ENCODE measurements at regions not wholly inside any gene's neighbourhood (a gene's known extent, or its start where the extent isn't known, plus 50 kb on each side); places are given as distances from the start of the nearest gene placed in this dataset.
A peak's percentile ranks its signal among the peaks of the same experiment; 100 is the strongest.

GRCh38 chr6:25173951-25174474 is 105.2 kb upstream of the CARMIL1 start:
- peak; percentile 68 for DNase-seq (ENCODE audit: low spot score)
- Histone ChIP-seq H2AFZ (no peak overlapping the region), H3K27me3 (no peaks in the 10 kb centered on the region), H3K4me1 (ENCODE audit: insufficient read depth) (peaks cover 24% of the 10 kb centered on the region), H3K27ac (peak overlapping the region; percentile 83), H4K20me1 (ENCODE audit: insufficient read depth, poor library complexity, severe bottlenecking) (no peaks in the 10 kb centered on the region), H3K9me2 (replicated peaks; ENCODE audit: insufficient read depth) (no peaks in the 10 kb centered on the region), H3K36me3 (replicated peaks; ENCODE audit: insufficient read depth, low read depth) (no peaks in the 10 kb centered on the region), H3K9me3 (ENCODE audit: low read depth) (no peaks in the 10 kb centered on the region), H3K4me3 (no peak overlapping the region), H3K4me2 (no peak overlapping the region), H3K79me2 (no peaks in the 10 kb centered on the region)
- 61% methylated on average over 4 of the region's 4 CpGs for WGBS (ENCODE audit: low lambda C conversion rate, missing lambda C conversion rate)
- TF ChIP-seq CTCF (IDR thresholded peaks at IDR 0.05; ENCODE audit: poor library complexity) (no peak), EZH2phosphoT487 (IDR thresholded peaks at IDR 0.05; ENCODE audit: low read depth, severe bottlenecking, unreplicated experiment) (no peak), EZH2 (IDR thresholded peaks at IDR 0.05; ENCODE audit: borderline replicate concordance) (no peak)

GRCh38 chr6:25174678-25175077 is 104.5 kb upstream of the CARMIL1 start:
- H3K9me3 ChIP-seq (ENCODE audit: low read depth), result no peaks in the 10 kb centered on the region
- H3K4me2 ChIP-seq, result no peak overlapping the region
- WGBS (ENCODE audit: low lambda C conversion rate, missing lambda C conversion rate), result 92% methylated on average over 6 of the region's 6 CpGs
- H3K27ac ChIP-seq, result peak overlapping the region; percentile 83
- H2AFZ ChIP-seq, result no peak overlapping the region
- H3K9me2 ChIP-seq (replicated peaks; ENCODE audit: insufficient read depth), result no peaks in the 10 kb centered on the region
- TF ChIP-seq EZH2phosphoT487 (IDR thresholded peaks at IDR 0.05; ENCODE audit: low read depth, severe bottlenecking, unreplicated experiment) (no peak), CTCF (IDR thresholded peaks at IDR 0.05; ENCODE audit: poor library complexity) (no peak), EZH2 (IDR thresholded peaks at IDR 0.05; ENCODE audit: borderline replicate concordance) (no peak)
- no peaks in the 10 kb centered on the region for H3K27me3 ChIP-seq
- no peaks in the 10 kb centered on the region for H3K36me3 ChIP-seq (replicated peaks; ENCODE audit: insufficient read depth, low read depth)
- DNase-seq (ENCODE audit: low spot score), result no peak
- no peaks in the 10 kb centered on the region for H3K79me2 ChIP-seq
- no peaks in the 10 kb centered on the region for H4K20me1 ChIP-seq (ENCODE audit: insufficient read depth, poor library complexity, severe bottlenecking)
- no peak overlapping the region for H3K4me3 ChIP-seq
- H3K4me1 ChIP-seq (ENCODE audit: insufficient read depth), result peaks cover 25% of the 10 kb centered on the region

- no peaks in the 10 kb centered on the region for H3K9me3 ChIP-seq (ENCODE audit: low read depth)
- H4K20me1 ChIP-seq (ENCODE audit: insufficient read depth, poor library complexity, severe bottlenecking), result no peaks in the 10 kb centered on the region
- no peaks in the 10 kb centered on the region for H3K79me2 ChIP-seq
- no peak overlapping the region for H2AFZ ChIP-seq
- TF ChIP-seq EZH2phosphoT487 (IDR thresholded peaks at IDR 0.05; ENCODE audit: low read depth, severe bottlenecking, unreplicated experiment), result no peak
- no peak for TF ChIP-seq EZH2 (IDR thresholded peaks at IDR 0.05; ENCODE audit: borderline replicate concordance)
- TF ChIP-seq CTCF (IDR thresholded peaks at IDR 0.05; ENCODE audit: poor library complexity), result no peak
- H3K27me3 ChIP-seq, result no peaks in the 10 kb centered on the region
- H3K27ac ChIP-seq, result peak overlapping the region; percentile 83
- no peaks in the 10 kb centered on the region for H3K9me2 ChIP-seq (replicated peaks; ENCODE audit: insufficient read depth)
- H3K36me3 ChIP-seq (replicated peaks; ENCODE audit: insufficient read depth, low read depth), result no peaks in the 10 kb centered on the region
- peak; percentile 36 for DNase-seq (ENCODE audit: low spot score)
- H3K4me1 ChIP-seq (ENCODE audit: insufficient read depth), result peaks cover 25% of the 10 kb centered on the region
- no peak overlapping the region for H3K4me3 ChIP-seq
- WGBS (ENCODE audit: low lambda C conversion rate, missing lambda C conversion rate), result 61% methylated on average over 6 of the region's 6 CpGs
- H3K4me2 ChIP-seq, result no peak overlapping the region
These were observed 104.0 kb upstream of the CARMIL1 start for GRCh38 chr6:25175196-25175595.

- Histone ChIP-seq H3K4me3 (no peak overlapping the region), H3K79me2 (no peaks in the 10 kb centered on the region), H3K9me3 (ENCODE audit: low read depth) (no peaks in the 10 kb centered on the region), H3K36me3 (replicated peaks; ENCODE audit: insufficient read depth, low read depth) (no peaks in the 10 kb centered on the region), H3K27me3 (no peaks in the 10 kb centered on the region), H3K27ac (peak overlapping the region; percentile 77), H3K9me2 (replicated peaks; ENCODE audit: insufficient read depth) (no peaks in the 10 kb centered on the region), H3K4me1 (ENCODE audit: insufficient read depth) (peaks cover 25% of the 10 kb centered on the region), H2AFZ (no peak overlapping the region), H4K20me1 (ENCODE audit: insufficient read depth, poor library complexity, severe bottlenecking) (no peaks in the 10 kb centered on the region), H3K4me2 (no peak overlapping the region)
- TF ChIP-seq EZH2 (IDR thresholded peaks at IDR 0.05; ENCODE audit: borderline replicate concordance) (no peak), CTCF (IDR thresholded peaks at IDR 0.05; ENCODE audit: poor library complexity) (no peak), EZH2phosphoT487 (IDR thresholded peaks at IDR 0.05; ENCODE audit: low read depth, severe bottlenecking, unreplicated experiment) (no peak)
- WGBS (ENCODE audit: low lambda C conversion rate, missing lambda C conversion rate), result 82% methylated on average over 2 of the region's 2 CpGs
- no peak for DNase-seq (ENCODE audit: low spot score)
These were observed 103.5 kb upstream of the CARMIL1 start for GRCh38 chr6:25175681-25176080.

Measured in hepatocyte (in vitro differentiated cells).